Stimulated activated CD4-positive, alpha-beta T cell treated with anti-CD3 and anti-CD28 coated beads, Interleukin-2, amount 100 ng/mL, for 24 hours (primary cell): ENCODE measurements at regions not wholly inside any gene's neighbourhood (a gene's known extent, or its start where the extent isn't known, plus 50 kb on each side); places are given as distances from the start of the nearest gene placed in this dataset.

Experiments used
- DNase-seq, 2 donors: peaks; one replicate each; pipeline ENCODE4 v3.0.0-alpha.2; 2020

DNA sequence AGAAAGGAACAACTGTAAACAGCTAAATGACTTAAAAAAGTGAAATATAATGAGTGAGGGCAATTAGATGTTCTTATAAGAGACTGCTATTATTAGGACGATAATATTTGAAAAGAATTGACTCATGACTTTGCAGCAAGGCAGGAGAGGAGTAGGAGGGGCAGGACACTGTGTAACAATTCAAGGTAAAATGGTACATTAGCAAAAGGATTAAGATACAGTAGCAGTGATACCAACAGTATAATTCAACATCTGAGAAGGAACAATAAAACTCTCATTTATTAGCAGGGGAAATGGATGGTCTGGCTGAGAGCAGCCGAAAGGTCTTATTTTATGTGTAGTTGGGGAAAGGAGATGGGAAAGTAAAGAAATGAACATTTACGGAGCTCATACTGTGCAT lies 315.5 kb upstream of the BOD1L1 start:
- DNase-seq, result no peak

GRCh38 chr4:13944095-13944511 lies 316.6 kb upstream of the BOD1L1 start:
- no peak for DNase-seq

GRCh38 chr4:13947921-13948320 lies 320.4 kb upstream of the BOD1L1 start:
- no peak for DNase-seq

GRCh38 chr4:13950491-13950890 lies 323.0 kb upstream of the BOD1L1 start:
- no peak for DNase-seq

GRCh38 chr4:13953083-13953482 lies 325.6 kb upstream of the BOD1L1 start:
- DNase-seq, result no peak

GRCh38 chr4:13955551-13955950 lies 328.0 kb upstream of the BOD1L1 start:
- no peak for DNase-seq

GRCh38 chr4:13956947-13957346 lies 329.4 kb upstream of the BOD1L1 start:
- DNase-seq, result no peak

DNA sequence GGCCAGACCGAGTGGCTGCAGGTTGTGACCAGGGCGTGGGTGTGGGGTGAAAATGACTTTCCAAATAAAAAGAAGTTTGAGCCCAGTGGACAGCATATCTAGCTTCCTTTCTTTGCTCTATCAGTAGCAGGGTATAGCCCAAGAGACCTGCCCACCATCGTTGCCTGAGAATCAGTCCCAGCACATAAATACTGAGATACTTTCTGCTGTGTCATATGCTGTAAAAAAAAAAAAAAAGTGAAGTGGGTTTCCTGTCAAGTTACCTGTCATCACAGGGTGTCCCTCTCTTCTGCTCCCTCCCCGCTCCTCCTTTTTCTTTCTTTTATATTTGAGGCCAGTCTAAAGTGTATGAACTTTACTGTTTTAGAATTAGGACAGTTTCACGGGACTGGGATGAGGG lies 330.3 kb upstream of the BOD1L1 start:
- no peak for DNase-seq

GRCh38 chr4:13963601-13964000 lies 336.1 kb upstream of the BOD1L1 start:
- DNase-seq, result no peak

GRCh38 chr4:13966231-13967195 lies 339.0 kb upstream of the BOD1L1 start:
- DNase-seq, result no peak

DNA sequence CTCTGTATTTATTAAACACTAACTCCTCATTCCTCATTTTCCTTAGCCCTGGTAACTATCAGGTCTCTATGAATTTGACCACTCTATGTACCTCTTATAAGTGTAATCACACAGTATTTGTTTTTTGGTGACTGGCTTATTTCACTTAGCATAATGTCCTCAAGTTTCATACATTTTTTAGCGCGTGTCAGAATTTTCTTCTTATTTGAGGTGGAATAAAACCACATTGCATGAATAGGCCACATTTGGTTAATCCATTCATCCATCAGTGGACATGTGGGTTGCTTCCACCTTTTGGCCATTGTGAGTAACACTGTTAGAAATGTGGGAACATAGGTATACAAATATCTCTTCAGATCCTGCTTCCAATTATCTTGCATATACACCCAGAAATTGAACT lies 341.2 kb upstream of the BOD1L1 start:
- no peak for DNase-seq

DNA sequence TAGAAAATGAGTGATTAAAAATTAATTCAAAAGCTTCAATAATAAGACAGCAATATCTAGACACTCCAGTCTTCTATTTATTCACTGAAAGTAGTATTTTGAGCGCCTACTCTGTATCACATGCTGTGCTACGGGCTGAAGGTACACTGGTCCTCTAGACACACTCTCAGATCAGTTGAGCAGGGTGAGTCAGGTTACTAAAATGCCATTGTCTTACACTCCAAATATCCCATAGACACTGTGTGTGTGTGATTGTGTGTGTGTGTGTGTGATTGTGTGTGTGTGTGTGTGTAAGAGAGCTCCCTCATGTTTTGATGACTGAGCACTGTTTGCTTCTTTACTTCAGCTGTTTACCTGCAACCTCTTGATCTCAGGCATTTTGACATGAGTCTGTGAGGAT lies 342.8 kb upstream of the BOD1L1 start:
- DNase-seq, result no peak

DNA sequence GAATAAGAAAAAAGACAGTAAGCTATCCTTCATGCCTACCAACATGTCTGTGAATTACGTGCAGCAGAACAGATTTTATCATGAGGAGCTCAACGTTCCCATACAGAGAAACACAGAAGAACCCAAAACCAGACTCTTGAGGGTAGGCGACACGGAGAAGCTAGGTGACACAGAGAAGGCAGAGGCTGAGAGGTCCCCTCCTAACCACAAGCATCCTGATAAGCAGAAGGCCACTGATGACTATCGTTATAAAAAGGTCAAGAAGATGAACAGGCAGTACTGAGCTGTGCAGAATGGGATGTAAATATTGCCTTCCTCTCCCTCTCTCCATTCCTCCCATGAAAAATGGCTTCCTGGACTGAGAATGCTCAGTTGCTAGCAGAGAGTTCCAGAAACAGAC lies 350.2 kb upstream of the BOD1L1 start:
- DNase-seq, result no peak

DNA sequence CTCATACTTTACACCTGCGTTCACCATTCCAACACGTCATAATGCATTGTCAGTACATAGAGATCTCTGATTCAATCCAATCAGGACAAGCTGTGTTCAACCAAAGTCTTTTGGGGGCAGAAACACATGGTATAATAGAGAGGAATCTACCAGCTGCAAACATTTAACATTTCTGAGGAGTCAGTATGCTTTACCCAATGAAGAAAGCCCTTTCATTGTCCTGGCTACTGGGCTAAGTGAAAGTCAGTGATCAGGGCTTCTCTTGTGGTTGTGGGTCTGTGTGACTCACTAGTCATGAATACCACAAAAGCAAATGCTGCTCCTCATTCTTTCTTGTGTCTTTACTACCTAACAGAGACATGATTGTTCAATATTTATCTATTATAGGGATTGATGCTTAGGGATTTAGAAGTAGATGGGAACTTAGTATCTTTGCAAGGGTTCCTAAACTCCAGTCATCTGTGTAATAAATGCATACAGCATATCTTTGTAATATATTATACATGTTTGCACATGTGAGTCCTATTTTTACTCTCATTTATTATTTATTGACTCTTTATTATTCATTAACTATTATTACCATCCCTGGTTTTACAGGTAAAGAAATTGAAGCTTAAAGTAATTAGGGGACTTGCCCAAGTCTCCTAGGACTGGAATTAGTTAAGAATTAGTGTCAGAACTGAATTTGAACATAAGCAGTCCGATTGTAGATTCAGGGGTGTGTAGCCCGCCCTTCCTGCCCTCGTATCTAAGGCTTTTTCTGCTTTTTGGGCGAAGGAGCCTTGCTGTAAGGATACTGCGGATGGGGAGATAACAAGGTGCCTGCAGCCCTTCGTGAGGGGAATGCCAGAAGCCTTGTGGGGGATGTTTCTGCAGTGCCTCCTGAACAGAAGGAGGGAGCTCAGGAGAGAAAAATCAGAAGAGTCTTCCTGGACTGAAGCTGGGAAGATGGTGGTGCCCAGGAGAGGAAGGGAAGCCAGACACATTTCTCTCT lies 353.1 kb upstream of the BOD1L1 start:
- DNase-seq, result no peak

DNA sequence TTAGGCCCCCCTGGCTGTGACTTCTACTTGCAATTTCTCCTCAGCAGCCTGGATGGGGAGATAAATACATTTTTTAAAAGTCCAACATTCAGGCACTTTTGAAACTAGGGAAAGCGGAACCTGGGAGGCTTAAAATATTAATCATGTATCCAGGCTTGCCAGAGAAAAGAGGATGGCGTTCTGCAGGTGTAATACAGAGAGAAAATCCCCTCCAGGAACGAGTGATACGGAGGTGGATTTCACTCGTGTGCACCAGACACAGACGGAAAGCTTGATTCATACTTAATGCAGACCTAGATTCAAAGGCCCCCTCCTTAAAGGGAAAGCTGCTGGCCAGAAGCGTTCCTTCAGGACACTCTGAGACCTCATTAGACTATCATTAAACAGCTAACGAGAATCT lies 354.0 kb upstream of the BOD1L1 start:
- no peak for DNase-seq

GRCh38 chr4:13982010-13982409 lies 354.5 kb upstream of the BOD1L1 start:
- no peak for DNase-seq

GRCh38 chr4:13983189-13983790 lies 355.8 kb upstream of the BOD1L1 start:
- no peak for DNase-seq

DNA sequence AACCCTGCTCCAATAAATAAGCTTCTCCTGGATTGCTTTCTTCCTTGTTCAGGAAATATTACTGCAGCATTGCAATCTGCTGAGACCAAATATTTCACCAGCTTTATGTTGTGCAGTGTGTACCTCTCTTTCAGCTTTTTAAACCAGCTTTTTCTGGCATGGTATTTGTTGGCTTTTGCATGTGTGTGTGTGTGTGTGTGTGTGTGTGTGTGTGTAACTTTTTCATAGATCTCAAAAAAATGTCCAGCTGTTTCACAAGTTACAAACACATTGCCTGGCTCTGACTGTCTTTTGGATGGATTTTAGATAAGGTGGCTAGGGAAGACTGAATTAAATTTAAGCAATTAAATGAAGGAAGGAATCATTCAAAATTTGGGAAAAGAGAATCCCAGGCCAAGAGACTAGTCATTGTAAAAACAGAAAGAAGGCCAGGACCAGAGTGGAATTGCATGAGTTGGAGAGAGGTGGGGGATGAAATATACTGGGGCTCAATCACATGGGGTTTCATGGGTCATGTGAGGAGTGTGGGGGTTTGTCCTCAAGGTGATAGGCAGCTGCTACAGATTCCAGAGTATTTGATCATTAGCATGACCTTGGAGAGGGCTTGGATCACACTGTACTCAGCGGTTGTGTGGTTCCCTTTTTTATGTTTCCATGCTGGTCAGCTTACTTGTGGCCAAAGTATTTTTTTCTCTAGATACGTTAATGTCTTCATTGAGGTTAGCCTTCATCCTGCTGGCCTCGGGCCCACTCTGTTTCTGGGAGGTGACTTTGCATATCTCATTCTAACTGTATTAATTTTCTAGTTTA lies 357.7 kb upstream of the BOD1L1 start:
- no peak for DNase-seq

- no peak for DNase-seq
Observed at GRCh38 chr4:13985837-13986236, 358.3 kb upstream of the BOD1L1 start.

DNA sequence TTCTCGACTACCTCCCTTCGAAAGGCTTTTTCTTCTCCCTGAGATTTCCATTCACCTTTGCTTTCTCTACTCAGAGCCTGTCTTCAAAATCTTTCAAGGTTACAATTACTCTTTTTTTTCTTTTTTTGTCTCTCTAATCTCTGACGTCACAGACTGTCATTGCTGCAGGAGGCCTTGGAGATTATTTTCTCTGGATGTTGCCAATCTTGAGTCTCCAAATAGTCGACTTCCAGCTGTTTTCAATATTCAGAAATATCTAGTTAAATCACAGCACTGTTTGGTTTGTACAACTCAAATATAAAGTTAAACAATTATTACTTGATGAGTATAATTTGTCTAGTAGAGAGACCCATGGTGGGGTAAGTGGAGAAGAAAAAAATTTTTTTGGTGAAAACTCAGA lies 359.0 kb upstream of the BOD1L1 start:
- DNase-seq, result no peak

- no peak for DNase-seq
Observed at GRCh38 chr4:13988353-13989305, 361.1 kb upstream of the BOD1L1 start.
